ENCODE measurements at regions not wholly inside any gene's neighbourhood (a gene's known extent, or its start where the extent isn't known, plus 50 kb on each side); places are given as distances from the start of the nearest gene placed in this dataset.
"Not testable (repeated sequence)": the region's sequence is repeated elsewhere in the genome, so short reads cannot be mapped to it uniquely, and the experiment has no call there.

DNA sequence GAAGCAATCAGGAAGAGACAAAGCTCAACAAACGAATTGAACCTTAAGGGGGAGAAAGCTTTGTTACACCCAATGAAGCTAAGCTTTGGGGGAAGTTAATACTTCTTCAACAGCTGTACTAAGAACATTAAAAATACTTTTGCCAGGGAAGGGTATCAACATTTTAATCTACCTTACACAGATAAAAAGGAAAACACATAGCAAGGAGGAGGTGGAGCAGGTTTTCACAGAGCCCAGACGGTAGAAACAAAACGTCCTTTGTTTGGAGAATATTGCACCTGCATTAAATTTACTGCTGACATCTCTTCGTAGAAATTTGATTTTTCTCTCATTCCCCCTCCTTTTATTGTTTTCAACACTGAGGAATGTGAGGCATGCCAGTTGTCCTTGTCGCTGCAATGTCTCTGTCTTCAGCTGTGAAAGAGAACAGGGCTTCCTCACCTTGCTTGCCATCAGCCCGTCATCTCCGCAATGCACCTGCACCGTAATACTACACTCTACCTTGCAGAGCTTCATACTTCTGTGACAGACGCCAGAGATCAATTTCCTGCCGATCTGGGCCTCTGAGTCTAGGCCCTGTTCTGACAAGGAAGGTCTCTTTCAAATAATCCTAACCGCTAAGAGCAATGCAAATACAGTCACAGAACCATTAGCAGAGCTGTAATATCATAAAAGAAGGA lies 270.8 kb downstream of the SPRY2 start:
- DNase-seq = no peak

- DNase-seq = no peak
Measured at GRCh38 chr13:80069374-80069773, 271.6 kb downstream of the SPRY2 start.

DNA sequence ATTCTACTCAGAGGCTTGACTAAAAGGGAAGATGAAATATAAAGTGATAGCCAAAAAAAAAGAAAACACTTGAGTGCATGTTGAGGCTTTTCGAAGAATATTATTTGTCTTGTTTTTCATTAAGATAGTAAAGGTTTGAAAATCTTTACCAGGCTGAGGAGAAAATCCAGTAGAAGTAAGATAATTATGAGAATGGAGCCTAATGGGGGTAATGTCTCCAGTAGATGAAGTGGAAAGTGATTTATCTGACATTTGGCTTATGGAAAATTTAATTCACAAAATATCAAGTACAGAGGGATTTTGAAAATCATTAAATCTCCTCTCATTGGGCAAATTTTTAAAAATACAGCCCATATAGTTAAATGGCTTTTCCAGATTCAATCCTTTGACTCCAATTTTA lies 274.9 kb downstream of the SPRY2 start:
- DNase-seq = no peak

GRCh38 chr13:80062416-80062815 lies 278.5 kb downstream of the SPRY2 start:
- not testable (repeated sequence) for DNase-seq

DNA sequence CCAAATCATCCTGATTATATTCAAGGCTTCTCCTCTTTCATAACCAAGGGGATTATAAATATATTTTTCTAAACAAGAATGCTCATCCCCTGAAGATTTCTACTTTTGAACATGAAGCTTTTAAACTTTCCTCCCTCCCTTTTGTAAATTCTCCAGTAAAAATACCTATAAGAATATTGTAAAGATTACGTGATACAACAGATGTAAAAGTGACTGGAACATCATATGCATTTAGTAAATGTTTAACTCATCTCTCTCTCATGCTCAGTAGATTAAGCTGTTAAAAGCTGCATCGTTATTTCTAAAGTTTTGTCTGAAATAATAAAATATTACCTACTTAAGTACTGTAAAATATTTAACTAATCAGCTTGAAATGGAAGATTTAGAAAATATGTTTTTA lies 281.1 kb downstream of the SPRY2 start:
- no peak for DNase-seq

- DNase-seq = no peak
Measured at GRCh38 chr13:80058626-80059025, 282.3 kb downstream of the SPRY2 start.

- DNase-seq = no peak
Measured at GRCh38 chr13:80055847-80056246, 285.1 kb downstream of the SPRY2 start.

GRCh38 chr13:80054806-80055205 lies 286.1 kb downstream of the SPRY2 start:
- no peak for DNase-seq

DNA sequence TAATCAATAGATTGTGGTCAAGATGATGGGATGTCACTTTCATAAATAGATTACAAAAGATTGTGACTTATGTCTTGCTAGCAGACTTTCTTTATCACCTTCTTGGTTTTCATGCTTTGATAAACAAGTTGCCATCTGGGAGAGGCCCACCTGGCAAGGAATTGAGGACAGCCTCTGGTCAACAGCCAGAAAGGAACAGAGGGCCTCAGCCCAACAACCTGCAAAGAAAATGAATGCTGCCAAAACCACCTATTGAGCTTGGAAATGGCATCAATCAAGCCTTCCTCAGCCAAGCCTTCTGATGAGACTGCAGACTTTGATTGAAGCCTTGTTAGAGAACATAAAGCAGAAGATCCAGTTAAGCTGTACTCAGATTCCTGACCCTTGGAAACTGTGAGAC lies 288.6 kb downstream of the SPRY2 start:
- DNase-seq = no peak

DNA sequence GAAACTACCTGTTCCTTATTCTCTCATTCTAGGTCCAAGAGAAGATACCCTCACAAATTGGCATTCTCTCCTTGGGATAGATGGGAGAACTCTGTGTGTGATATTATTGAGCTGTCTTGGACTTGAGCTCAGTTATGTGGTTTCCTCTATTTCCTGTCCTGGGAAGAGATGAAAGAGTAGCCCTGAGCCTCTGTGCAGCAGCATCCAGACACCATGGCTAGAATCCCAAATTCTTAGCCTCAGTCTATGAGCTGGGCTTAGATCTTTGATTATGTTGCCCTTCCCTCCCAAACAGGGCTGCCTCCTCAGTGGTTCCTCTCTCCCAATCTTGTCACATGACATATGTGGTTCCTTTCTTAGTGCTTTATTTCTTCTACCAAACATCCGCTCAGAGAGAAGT lies 290.7 kb downstream of the SPRY2 start:
- DNase-seq = no peak

- DNase-seq = peak; percentile 40
Measured at GRCh38 chr13:80048802-80049201, 292.1 kb downstream of the SPRY2 start.

GRCh38 chr13:80048030-80048429 lies 292.9 kb downstream of the SPRY2 start:
- no peak for DNase-seq

DNA sequence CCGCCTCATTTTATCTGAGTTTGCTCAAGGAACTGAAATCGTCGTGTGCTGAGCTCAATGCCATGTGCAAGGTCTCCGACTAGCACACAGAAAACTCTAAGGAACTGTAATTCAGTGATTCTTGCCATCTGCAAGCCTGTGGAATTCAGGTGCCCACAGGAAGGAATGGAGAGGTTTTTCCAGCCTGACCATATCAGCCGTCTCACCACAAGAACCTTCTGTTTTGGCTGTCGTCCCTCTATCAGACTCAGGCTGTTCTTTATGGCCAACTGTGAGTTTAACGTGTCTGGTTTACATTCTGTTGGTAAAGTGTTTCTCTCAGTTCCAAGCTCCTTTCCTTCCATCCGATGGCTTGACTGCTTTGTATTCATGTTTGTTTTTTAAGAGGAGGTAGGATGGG lies 293.5 kb downstream of the SPRY2 start:
- DNase-seq = no peak

DNA sequence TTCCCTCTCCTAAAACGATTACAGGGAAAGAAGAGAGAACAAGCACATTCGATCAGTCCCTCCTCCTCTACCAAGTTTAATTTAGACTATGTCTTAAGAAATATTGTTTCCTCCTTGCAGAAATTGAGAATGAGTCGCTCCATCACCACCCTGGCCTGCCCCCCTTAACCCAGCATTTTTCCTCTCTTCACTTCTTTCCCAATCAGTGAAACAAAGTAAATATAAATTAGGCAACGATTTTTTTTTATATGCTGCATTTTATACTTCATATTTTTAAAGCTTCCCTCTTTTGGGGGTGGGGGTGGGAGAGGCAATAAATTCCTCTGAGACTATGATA lies 300.0 kb downstream of the SPRY2 start:
- no peak for DNase-seq

DNA sequence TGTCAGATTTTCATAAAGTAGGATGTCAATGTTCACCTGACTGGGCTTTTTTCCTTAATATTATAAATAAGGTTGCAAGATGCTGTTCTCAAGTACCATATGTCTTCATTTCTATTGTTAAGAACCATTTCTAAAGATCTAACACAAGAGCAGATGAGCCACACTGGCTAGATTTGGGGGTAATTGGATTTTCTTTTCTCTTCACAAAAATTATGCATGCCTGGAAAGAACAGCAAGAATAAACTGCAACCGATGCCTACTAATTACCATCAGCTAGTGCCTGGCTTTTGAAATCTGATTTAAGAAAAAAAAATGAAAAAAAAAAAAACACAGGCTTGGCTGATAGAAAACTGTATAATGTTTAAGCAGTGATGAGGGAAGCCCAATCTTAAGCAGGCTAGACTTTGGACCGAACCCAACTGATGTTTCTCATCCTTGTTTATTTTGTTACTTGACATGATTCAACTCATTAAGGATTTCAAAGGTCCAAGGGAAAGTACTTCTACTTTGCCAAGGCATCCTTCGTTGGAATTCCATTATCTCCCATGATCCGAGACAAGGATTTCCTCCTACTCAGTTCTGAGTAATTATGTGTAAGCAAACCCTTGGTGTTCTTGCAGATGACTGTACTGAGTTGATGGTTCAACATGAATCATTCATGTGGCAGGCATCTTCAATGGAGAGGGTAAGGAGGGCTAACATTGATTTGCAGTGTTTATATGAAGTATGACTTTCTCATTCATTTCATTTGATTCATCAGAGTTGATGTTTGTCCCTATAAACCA lies 300.5 kb downstream of the SPRY2 start:
- DNase-seq = no peak

DNA sequence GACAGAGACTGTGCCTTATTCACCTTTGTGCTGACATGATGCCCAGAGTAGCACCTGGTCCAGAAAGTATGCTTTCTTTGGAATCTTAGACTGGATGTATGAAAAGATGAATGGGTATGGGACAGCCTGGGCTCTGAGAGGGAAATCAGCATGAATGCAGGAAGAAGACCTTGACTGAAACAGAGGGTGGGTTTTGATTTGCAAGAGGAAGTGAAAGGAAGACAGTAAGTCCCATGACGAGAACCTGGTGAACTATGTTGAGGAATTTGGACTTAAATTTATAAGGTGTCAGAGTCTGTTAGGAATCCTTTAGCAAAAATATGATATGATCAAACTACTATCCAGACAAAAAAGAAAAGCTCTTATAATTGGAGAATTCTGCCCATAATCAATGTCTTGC lies 301.9 kb downstream of the SPRY2 start:
- DNase-seq = no peak

DNA sequence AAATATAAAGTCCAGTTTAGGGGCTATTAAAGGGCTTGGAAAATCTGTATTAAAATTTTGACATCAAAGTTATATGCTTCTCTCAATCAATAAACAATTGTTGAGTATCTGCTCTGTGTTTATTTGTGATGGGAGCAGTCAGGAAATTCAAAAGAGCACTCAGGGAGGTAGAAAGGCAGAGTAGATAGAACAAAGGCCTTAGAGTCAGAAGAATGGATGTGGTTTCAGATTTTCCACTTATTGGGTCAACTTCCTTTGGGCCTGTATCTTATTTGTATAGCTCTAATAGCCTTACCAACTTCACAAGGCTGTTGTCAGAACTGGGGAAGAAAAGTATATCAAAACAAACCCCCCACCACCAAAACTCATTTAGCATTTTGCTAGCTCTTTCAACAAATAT lies 302.6 kb downstream of the SPRY2 start:
- no peak for DNase-seq

DNA sequence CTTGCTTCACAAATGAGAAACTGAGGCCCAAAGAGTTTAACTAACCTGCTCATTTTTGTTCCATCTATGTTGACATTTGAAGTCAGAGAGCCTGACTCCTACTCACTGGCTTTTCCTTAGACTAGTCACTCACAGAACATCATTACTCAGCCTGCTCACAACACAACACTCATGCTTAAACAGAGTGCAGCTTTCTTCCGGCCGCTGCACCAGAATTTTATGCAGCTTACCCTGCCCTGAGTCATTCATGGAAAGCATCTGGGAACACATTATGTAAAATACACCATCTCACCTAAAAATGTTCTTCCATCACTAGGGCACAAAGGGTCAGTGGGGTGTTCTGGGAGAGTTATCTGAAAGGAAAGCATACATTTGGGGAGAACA lies 303.4 kb downstream of the SPRY2 start:
- no peak for DNase-seq

DNA sequence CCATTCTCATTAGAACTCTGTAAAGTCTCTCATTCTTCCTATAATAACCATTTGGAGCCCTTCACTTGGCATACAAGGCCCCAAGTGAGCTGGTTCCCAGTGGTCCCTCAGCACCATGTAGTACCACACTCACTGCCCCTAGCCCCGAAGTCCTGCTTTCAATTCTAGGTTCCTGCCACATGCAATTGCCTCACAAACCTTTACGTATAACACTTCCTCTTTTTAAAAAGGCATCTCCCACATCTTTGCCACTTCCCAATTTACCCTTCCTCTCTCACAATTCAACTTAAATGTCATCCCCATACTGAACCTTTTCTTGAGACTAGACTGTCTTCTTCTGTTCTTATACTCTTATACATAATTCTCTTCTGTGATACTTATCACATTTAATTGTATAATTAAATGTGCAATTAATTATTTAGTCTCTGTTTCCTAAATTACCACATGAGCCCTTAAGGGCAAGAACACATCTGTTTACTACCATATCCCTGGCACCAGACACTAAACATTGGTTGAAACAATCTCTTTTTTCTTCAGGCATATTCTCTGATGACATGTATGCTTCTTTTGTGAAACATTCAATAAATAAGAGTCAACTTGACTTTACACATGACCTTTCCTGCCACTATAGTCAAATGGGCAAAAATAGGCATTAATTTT lies 304.0 kb downstream of the SPRY2 start:
- no peak for DNase-seq

GRCh38 chr13:80035096-80035495 lies 305.8 kb downstream of the SPRY2 start:
- DNase-seq = no peak

DNA sequence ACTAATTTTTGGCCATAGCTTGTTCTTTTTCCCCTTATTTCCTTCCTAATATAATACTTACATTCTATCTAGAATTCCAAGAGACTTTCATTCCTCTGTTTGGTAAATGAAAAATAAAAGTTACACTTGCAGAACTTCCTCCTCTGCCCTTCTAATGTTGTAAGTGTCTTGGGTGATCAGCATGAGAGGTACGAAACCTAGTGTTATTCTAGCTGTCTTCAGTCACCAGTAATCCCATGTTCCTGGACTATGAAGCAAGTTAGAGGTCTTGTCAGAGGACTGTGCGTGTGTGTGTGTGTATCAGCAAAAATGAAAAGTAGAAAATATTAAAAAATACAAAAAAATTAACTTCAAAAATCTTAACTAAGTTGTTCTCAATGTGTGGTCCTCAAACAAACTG lies 307.0 kb downstream of the SPRY2 start:
- DNase-seq = no peak

DNA sequence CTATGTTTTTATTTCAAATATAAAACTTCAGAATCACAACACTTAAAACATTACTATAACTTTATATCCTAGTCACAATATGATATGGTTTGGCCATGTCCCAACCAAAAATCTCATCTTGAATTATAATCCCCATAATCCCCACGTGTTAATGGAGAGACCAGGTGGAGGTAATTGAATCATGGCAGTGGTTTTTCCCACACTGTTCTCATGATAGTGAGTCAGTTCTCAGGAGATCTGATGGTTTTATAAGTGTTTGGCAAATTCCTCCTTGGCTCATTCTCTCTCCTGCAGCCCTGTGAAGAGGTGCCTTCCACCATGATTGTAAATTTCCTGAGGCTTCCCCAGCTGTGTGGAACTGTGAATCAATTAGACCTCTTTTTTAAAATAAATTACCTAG lies 307.6 kb downstream of the SPRY2 start:
- no peak for DNase-seq

DNA sequence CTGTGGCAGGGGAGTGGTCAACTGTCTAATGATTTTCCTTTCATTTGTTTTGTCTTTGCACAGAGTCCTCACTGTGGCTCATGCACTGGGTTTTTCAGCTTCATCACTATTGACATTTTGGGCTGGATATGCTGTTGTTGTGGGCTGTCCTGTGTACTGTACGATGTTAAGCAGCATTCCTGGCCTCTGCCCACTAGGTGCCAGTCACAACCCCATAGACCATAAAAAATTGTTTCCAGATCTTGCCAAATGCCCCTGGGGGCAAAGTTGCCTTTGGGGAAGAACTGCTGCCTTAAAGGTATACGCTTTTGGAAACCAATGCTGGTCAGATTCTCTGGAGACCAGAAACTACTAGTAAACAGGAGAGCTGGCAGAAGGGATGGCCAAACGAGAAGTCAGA lies 310.4 kb downstream of the SPRY2 start:
- no peak for DNase-seq

DNA sequence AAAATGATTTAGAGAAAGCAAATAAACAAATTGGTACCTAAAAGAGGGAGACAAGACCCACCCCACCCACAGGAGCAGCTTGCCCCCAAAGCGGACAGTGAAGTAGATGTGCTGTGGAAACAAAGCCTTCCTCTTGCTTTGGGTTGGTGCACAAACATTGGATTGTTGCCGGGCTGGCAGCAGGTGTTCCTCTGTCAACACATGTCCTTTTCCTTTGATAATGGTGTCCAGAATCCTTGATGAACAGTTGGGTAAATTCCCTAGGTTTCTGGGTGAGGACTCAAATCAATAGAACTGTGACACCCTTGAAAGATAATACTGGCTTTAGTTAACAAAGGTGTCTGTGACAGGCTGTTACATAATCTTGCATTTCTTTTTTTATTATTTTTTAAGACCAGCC lies 311.8 kb downstream of the SPRY2 start:
- DNase-seq = no peak
